ENCODE measurements at regions not wholly inside any gene's neighbourhood (a gene's known extent, or its start where the extent isn't known, plus 50 kb on each side); places are given as distances from the start of the nearest gene placed in this dataset.

- intact Hi-C loops (cut with DNase I), result no loop called here
- 25 to 26% methylated on average over 2 of the region's 2 CpGs for WGBS, 2 donors
- Histone ChIP-seq H3K36me3 (replicated peaks in 1 of 2; ENCODE audit: insufficient read depth in 1 of 2, low read depth in 2 of 2) (no peaks in the 10 kb centered on the region), H3K27ac (no peak overlapping the region), H3K9me3 (no peaks in the 10 kb centered on the region), H3K4me3 (no peak overlapping the region), H3K27me3 (no peaks in the 10 kb centered on the region), H3K4me1 (no peaks in the 10 kb centered on the region)
- TF ChIP-seq CTCF (IDR thresholded peaks at IDR 0.05) (no peak), POLR2A (IDR thresholded peaks at IDR 0.05) (no peak)
- DNase-seq (no peak), ATAC-seq (no peak)
Measured at GRCh38 chr18:29248805-29249204, 1071.9 kb upstream of the CDH2 start.

- H3K9me3 ChIP-seq, result no peaks in the 10 kb centered on the region
- H3K27ac ChIP-seq, result no peak overlapping the region
- no peaks in the 10 kb centered on the region for H3K27me3 ChIP-seq
- intact Hi-C loops (cut with DNase I), result no loop called here
- DNase-seq, result no peak
- TF ChIP-seq POLR2A (IDR thresholded peaks at IDR 0.05), result no peak
- TF ChIP-seq CTCF (IDR thresholded peaks at IDR 0.05), result no peak
- 66 to 70% methylated on average over 3 of the region's 3 CpGs for WGBS, 2 donors
- H3K4me3 ChIP-seq, result no peak overlapping the region
- no peaks in the 10 kb centered on the region for H3K36me3 ChIP-seq (replicated peaks in 1 of 2; ENCODE audit: insufficient read depth in 1 of 2, low read depth in 2 of 2)
- no peaks in the 10 kb centered on the region for H3K4me1 ChIP-seq
- ATAC-seq, result no peak
Measured at GRCh38 chr18:29241199-29241598, 1064.3 kb upstream of the CDH2 start.

GRCh38 chr18:29234751-29235150 lies 1057.8 kb upstream of the CDH2 start:
- Histone ChIP-seq H3K4me3 (no peak overlapping the region), H3K27me3 (no peaks in the 10 kb centered on the region), H3K4me1 (no peaks in the 10 kb centered on the region), H3K9me3 (no peaks in the 10 kb centered on the region), H3K36me3 (replicated peaks in 1 of 2; ENCODE audit: insufficient read depth in 1 of 2, low read depth in 2 of 2) (no peaks in the 10 kb centered on the region), H3K27ac (no peak overlapping the region)
- no peak for DNase-seq
- intact Hi-C loops (cut with DNase I), result no loop called here
- TF ChIP-seq CTCF (IDR thresholded peaks at IDR 0.05) (no peak), POLR2A (IDR thresholded peaks at IDR 0.05) (no peak)
- ATAC-seq, result no peak

GRCh38 chr18:29226213-29226612 lies 1049.3 kb upstream of the CDH2 start:
- WGBS, 2 donors, result 18 to 21% methylated on average over 1 of the region's 1 CpG
- Histone ChIP-seq H3K36me3 (replicated peaks in 1 of 2; ENCODE audit: insufficient read depth in 1 of 2, low read depth in 2 of 2) (no peaks in the 10 kb centered on the region), H3K9me3 (no peaks in the 10 kb centered on the region), H3K4me3 (no peak overlapping the region), H3K27ac (no peak overlapping the region), H3K4me1 (no peaks in the 10 kb centered on the region), H3K27me3 (no peaks in the 10 kb centered on the region)
- ATAC-seq (no peak), DNase-seq (no peak)
- no peak for TF ChIP-seq POLR2A (IDR thresholded peaks at IDR 0.05)
- TF ChIP-seq CTCF (IDR thresholded peaks at IDR 0.05), result no peak
- intact Hi-C loops (cut with DNase I), result no loop called here

GRCh38 chr18:29225351-29225750 lies 1048.4 kb upstream of the CDH2 start:
- no peak for TF ChIP-seq CTCF (IDR thresholded peaks at IDR 0.05)
- no peak for TF ChIP-seq POLR2A (IDR thresholded peaks at IDR 0.05)
- H3K36me3 ChIP-seq (replicated peaks in 1 of 2; ENCODE audit: insufficient read depth in 1 of 2, low read depth in 2 of 2), result no peaks in the 10 kb centered on the region
- no peaks in the 10 kb centered on the region for H3K9me3 ChIP-seq
- intact Hi-C loops (cut with DNase I), result no loop called here
- H3K27ac ChIP-seq, result no peak overlapping the region
- H3K4me3 ChIP-seq, result no peak overlapping the region
- H3K4me1 ChIP-seq, result no peaks in the 10 kb centered on the region
- DNase-seq (no peak), ATAC-seq (no peak)
- no peaks in the 10 kb centered on the region for H3K27me3 ChIP-seq

Measured in body of pancreas (tissue), 4 donors.